DOHH2 (cell line): ENCODE measurements at regions not wholly inside any gene's neighbourhood (a gene's known extent, or its start where the extent isn't known, plus 50 kb on each side); places are given as distances from the start of the nearest gene placed in this dataset.

Experiments
- CTCF ChIP-seq: fragments of 200-600 bp; sonication (generic); IDR thresholded peaks from one replicate; pipeline ENCODE4 v1.5.1; 2014; ENCODE audit warnings: antibody characterized with exemption, mild to moderate bottlenecking, low read depth, low read length; ENCODE audit not compliant: poor library complexity, severe bottlenecking
- EZH2phosphoT487 ChIP-seq: fragments of 200-600 bp; sonication (generic); IDR thresholded peaks from 2 replicates; pipeline ENCODE4 v1.6.1; 2017; ENCODE audit warnings: borderline replicate concordance, mild to moderate bottlenecking, antibody characterized with exemption, low read length, moderate library complexity, mixed read lengths

- TF ChIP-seq CTCF (no peak), EZH2phosphoT487 (no peak)
Observed at GRCh38 chr2:226011716-226012450, 612.4 kb downstream of the NYAP2 start.
